ENCODE measurements at regions not wholly inside any gene's neighbourhood (a gene's known extent, or its start where the extent isn't known, plus 50 kb on each side); places are given as distances from the start of the nearest gene placed in this dataset.

- no peak for DNase-seq (ENCODE audit: low read depth in 2 of 2)
Observed at GRCh38 chr12:31868965-31869364, 90.2 kb upstream of the RESF1 start.

DNA sequence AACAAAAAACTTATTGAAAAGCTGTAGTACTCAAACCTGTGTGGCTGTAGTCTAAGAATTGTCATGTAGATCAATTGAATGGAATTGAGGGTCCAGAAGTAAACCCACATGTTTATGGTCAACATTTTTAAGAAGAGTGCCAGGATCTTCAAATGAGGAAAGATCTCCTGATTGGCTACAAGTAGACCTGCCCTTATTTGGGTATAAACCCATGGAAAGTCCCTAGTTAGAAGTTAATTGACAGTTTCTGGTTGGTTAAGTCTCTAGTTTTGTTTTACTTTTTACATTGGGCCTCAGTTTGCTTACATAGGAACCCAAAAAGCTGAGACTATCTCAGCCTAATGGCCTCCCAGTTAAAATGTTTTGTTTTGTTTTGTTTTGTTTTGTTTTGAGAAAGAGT is 91.9 kb upstream of the RESF1 start:
- no peak for DNase-seq (ENCODE audit: low read depth in 2 of 2)

- no peak for DNase-seq (ENCODE audit: low read depth in 2 of 2)
Observed at GRCh38 chr12:31866523-31866922, 92.7 kb upstream of the RESF1 start.

DNA sequence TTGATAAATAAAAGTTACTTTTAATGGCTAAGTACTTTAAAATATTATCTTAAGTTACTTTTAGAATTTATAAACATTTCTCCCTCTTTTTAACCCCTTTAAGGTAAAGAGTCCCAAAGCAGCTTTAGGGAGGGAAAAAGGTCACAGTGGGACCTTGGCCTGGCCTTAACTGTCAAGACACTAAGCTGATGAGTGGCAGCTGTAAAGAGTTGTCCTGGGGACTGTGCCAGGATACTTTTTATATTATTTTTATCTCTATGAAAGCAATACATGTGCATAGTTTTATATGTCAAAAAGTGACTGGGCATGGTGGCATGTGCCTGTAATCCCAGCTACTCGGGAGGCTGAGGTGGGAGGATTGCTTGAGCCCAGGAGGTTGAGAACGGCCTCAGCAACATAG is 94.2 kb upstream of the RESF1 start:
- no peak for DNase-seq (ENCODE audit: low read depth in 2 of 2)

DNA sequence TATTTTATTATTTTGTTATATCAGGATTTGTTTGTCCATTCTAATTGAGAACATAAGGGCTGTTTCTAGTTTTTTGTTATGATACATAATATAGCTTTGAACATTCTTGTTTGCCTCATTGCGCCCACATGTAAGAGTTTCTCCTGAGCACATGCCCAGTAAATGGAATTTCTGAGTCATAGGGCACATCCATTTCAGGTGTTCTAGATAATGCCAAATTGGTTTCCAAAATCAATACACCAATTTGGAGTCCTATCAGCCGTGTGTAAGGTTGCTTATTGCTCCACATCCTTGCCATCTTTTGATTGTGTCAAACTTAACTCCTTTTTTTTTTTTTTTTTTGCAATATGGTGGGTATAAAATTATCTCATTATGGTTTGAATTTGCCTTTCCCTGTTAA is 97.9 kb upstream of the RESF1 start:
- DNase-seq (ENCODE audit: low read depth in 2 of 2): no peak

- DNase-seq (ENCODE audit: low read depth in 2 of 2): no peak
Observed at GRCh38 chr12:31860401-31860800, 98.8 kb upstream of the RESF1 start.

DNA sequence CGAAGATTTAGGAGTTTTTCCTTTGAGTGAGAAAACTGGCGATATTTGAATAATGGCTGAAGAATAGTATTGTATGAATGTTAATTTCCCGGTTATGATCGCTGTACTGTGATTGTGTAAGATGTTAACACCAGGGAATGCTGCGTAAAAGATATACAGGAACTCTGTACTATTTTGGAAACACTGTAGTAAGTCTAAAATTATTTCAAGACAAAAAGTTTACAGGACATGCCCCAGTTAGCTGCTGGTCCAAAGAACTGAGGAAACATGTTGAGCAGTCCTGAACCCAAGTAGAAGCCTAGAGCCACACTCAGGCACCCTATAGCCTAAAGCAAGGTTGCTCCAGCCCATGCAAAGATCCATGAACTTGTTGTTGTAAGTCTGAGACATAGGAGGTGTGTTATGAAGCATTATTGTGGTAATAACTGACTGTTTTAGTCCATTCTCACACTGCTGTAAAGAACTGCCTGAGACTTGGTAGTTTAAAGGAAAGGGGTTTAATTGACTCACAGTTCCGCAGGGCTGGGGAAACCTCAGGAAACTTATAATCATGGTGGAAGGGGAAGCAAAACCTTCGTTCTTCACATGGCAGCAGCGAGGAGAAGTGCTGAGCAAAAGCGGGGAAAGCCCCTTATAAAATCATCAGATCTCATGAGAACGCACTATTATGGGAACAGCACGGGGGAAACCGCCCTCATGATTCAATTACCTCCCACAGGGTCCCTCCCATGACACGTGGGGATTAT is 99.8 kb upstream of the RESF1 start:
- DNase-seq (ENCODE audit: low read depth in 2 of 2): no peak

GRCh38 chr12:31855427-31855826 is 103.8 kb upstream of the RESF1 start:
- no peak for DNase-seq (ENCODE audit: low read depth in 2 of 2)

- DNase-seq (ENCODE audit: low read depth in 2 of 2): no peak
Observed at GRCh38 chr12:31853977-31854376, 105.2 kb upstream of the RESF1 start.

GRCh38 chr12:31853520-31853919 is 105.7 kb upstream of the RESF1 start:
- no peak for DNase-seq (ENCODE audit: low read depth in 2 of 2)

GRCh38 chr12:31850268-31850667 is 108.9 kb upstream of the RESF1 start:
- no peak for DNase-seq (ENCODE audit: low read depth in 2 of 2)

DNA sequence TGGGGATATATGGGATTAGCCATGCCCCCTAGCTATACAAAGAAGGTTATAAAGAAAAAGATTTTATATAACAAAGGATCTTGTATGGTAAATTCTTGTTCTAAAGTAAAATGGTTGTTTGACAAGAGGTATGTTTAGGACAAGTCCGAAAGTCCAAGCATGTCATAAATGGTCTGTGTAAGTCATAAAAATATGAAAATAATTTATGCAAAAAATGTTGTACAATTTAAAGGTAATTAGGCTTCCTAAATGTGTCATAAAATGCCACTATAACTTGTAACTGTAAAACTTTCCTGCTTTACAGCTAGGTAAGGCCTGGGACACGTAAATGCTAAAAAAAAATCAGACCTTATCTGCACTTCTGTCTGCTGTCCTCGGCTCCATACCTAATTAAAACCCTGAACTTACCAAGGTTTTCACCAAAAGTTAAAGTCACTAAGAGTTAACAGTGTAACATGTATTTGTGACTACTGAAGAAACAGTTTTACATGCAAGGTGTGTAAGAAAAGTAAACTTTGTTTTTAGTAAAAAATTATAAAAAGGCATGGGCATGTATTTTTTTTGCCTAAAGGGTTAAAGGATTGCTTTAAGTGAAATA is 110.0 kb upstream of the RESF1 start:
- no peak for DNase-seq (ENCODE audit: low read depth in 2 of 2)

DNA sequence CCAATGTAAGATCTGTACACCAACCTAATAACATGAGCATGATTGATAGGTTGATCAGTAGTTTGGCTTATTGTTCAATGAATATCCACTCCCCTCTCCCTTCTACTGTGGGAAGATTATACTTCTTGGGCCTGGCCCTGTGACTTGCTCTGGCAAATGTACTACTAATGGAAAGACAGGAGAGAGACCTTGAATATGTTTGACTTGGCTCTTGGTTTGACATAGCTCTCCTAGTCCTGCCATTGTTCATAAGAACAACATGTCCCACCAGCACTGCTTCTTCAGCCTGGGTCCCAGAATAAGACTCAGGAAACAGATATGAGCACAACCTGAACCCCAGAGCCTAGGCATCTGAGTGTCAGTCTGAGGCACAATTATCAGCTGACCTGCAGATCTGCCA is 112.8 kb upstream of the RESF1 start:
- no peak for DNase-seq (ENCODE audit: low read depth in 2 of 2)

- DNase-seq (ENCODE audit: low read depth in 2 of 2): no peak
Observed at GRCh38 chr12:31845613-31846322, 113.4 kb upstream of the RESF1 start.

DNA sequence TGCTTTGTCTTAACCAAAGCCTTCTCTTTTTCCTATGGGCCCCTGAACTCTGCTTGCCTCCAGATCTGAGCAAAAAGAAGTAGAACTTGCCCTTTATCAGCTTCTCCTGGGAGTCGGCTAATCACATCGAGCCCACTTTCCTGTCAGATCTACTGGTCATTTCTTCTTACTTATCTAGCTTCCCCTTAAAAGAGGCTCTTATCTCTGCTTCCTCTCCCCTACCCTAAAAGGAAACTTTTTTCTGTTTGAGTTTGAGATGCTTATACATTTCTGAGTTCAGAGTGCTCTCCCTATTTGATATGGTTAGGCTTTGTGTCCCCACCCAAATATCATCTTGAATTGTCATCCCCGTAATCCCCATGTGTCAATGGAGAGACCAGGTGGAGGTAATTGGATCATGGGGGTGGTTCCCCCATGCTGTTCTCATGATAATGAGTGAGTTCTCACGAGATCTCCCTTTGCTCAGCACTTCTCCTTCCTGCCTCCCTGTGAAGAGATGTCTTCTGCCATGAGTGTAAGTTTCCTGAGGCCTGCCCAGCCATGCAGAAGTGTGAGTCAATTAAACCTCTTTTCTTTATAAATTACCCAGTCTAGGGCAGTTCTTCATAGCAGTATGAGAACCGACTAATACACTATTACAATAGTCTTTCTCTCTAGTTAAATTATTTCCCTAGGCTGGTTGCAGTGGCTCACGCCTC is 114.7 kb upstream of the AMN1 start:
- no peak for DNase-seq (ENCODE audit: low read depth in 2 of 2)

DNA sequence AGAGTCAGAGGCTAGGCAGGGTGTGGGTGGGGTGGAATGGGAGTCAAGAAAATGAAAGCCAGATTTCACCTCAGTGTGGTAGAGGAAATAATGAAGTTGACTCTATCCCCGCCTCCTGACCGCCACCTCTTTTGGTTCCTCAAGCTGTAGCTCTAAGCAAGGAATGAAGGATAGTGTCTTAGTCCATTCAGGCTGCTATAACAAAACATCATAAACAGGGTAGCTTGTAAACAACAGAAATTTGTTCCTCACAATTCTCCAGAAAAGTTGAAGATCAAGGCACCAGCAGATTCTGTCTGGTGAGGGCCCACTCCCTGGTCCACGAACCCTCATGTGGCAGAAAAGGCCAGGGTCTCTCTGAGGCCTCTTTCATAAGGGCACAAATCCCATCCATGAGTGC is 109.1 kb upstream of the AMN1 start:
- DNase-seq (ENCODE audit: low read depth in 2 of 2): no peak

DNA sequence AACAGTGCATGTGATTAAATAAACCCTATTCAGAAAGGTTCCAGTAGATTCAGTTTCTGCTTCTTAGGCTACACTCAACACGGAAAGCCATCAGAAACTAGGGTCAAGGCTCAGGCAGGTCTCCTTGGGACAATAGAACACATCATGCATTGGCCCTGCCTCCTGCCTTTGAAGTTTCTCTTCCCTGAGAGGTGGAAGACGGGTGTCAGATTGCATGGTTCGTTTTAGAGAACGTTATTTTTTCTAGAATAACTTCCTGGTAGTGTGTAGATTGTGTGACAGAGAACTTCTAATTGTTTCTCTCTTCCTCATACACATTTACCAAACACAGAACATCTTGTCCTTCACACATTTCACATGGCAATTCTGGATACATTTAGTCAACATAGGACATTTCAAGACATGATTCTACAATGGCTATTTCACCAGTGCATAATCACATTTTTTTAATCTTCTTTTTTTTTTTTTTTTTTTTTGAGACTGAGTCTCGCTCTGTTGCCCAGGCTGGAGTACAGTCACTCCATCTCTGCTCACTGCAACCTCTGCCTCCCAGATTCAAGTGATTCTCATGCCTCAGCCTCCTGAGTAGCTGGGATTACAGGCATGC is 106.6 kb upstream of the AMN1 start:
- DNase-seq (ENCODE audit: low read depth in 2 of 2): no peak

DNA sequence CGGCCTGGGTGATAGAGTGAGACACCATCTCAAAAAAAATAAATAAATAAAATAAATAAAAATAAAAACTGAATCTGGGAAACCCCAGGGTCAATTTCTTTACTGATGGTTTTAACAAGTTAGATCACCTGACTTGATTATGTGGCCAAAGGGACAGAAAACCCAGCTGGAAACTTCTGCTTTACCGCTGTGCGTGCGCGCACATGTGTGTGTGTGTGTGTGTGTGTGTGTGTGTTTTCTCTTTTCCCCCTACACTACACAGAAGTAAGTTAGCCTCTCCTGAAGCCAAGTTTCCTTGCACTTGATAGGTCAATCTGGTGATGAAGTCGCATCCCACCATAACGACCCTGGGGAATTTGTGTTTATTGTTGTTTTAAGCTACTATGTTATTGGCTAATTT is 105.3 kb upstream of the AMN1 start:
- DNase-seq (ENCODE audit: low read depth in 2 of 2): no peak

- peak; percentile 1 to 15 for DNase-seq (ENCODE audit: low read depth in 2 of 2)
Observed at GRCh38 chr12:31832740-31833729, 104.2 kb upstream of the AMN1 start.

- no peak for DNase-seq (ENCODE audit: low read depth in 2 of 2)
Observed at GRCh38 chr12:31828071-31828470, 99.2 kb upstream of the AMN1 start.

DNA sequence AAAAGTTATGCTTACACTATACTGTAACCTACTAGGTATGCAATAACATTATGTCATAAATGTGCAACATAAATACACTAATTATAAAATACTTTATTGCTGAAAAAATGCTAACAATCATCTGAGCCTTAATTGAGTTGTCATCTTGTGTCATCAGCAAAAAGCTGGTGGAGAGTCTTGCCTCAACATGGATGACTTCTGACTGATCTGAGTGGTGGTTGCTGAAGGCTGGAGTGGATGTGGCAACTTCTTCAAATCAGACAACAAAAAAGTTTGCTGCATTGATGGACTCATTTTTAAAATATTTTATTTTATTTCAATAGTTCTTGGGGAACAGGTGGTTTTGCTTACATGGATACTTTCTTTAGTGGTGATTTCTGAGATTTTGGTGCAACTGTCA is 93.9 kb upstream of the AMN1 start:
- no peak for DNase-seq (ENCODE audit: low read depth in 2 of 2)

Measured in stimulated activated CD4-positive, alpha-beta T cell treated with anti-CD3 and anti-CD28 coated beads, Interleukin-12 subunit alpha, Interleukin-12 subunit beta, amount 100 ng/mL, for 24 hours (primary cell).